ENCODE measurements at regions not wholly inside any gene's neighbourhood (a gene's known extent, or its start where the extent isn't known, plus 50 kb on each side); places are given as distances from the start of the nearest gene placed in this dataset.

- H3K9ac ChIP-seq (ENCODE audit: low read length), result no peak overlapping the region
- H3K27ac ChIP-seq (ENCODE audit: low read depth, low read length), result no peak overlapping the region
- no peaks in the 10 kb centered on the region for H3K4me1 ChIP-seq (ENCODE audit: control insufficient read depth, insufficient read depth, low read length)
- no peak overlapping the region for H3K4me3 ChIP-seq (ENCODE audit: low read length)
- no peaks in the 10 kb centered on the region for H3K36me3 ChIP-seq (ENCODE audit: control insufficient read depth, insufficient read depth, low read length)
- H3K27me3 ChIP-seq (ENCODE audit: control insufficient read depth, insufficient read depth, low read length), result no peaks in the 10 kb centered on the region
Observed at GRCh38 chr12:89980236-89980635, 271.6 kb upstream of the ATP2B1 start.

GRCh38 chr12:89977405-89978085 is 268.9 kb upstream of the ATP2B1 start:
- Histone ChIP-seq H3K36me3 (ENCODE audit: control insufficient read depth, insufficient read depth, low read length) (no peaks in the 10 kb centered on the region), H3K9ac (ENCODE audit: low read length) (no peak overlapping the region), H3K4me3 (ENCODE audit: low read length) (no peak overlapping the region), H3K4me1 (ENCODE audit: control insufficient read depth, insufficient read depth, low read length) (no peaks in the 10 kb centered on the region), H3K27ac (ENCODE audit: low read depth, low read length) (no peak overlapping the region), H3K27me3 (ENCODE audit: control insufficient read depth, insufficient read depth, low read length) (no peaks in the 10 kb centered on the region)

- no peak overlapping the region for H3K9ac ChIP-seq (ENCODE audit: low read length)
- H3K4me3 ChIP-seq (ENCODE audit: low read length), result no peak overlapping the region
Observed at GRCh38 chr12:89976866-89977265, 268.2 kb upstream of the ATP2B1 start.

GRCh38 chr12:89975574-89975973 is 266.9 kb upstream of the ATP2B1 start:
- Histone ChIP-seq H3K4me3 (ENCODE audit: low read length) (no peak overlapping the region), H3K27me3 (ENCODE audit: control insufficient read depth, insufficient read depth, low read length) (no peaks in the 10 kb centered on the region), H3K36me3 (ENCODE audit: control insufficient read depth, insufficient read depth, low read length) (no peaks in the 10 kb centered on the region), H3K9ac (ENCODE audit: low read length) (no peak overlapping the region), H3K4me1 (ENCODE audit: control insufficient read depth, insufficient read depth, low read length) (no peaks in the 10 kb centered on the region), H3K27ac (ENCODE audit: low read depth, low read length) (no peak overlapping the region)

More at GRCh38 chr12:89976866-89977265, 268.2 kb upstream of the ATP2B1 start:
- H3K36me3 ChIP-seq (ENCODE audit: control insufficient read depth, insufficient read depth, low read length), result no peaks in the 10 kb centered on the region
- H3K4me1 ChIP-seq (ENCODE audit: control insufficient read depth, insufficient read depth, low read length), result no peaks in the 10 kb centered on the region
- H3K27ac ChIP-seq (ENCODE audit: low read depth, low read length), result no peak overlapping the region
- no peaks in the 10 kb centered on the region for H3K27me3 ChIP-seq (ENCODE audit: control insufficient read depth, insufficient read depth, low read length)

GRCh38 chr12:89971880-89972279 is 263.2 kb upstream of the ATP2B1 start:
- Histone ChIP-seq H3K27me3 (ENCODE audit: control insufficient read depth, insufficient read depth, low read length) (no peaks in the 10 kb centered on the region), H3K36me3 (ENCODE audit: control insufficient read depth, insufficient read depth, low read length) (no peaks in the 10 kb centered on the region), H3K4me3 (ENCODE audit: low read length) (no peak overlapping the region), H3K27ac (ENCODE audit: low read depth, low read length) (no peak overlapping the region), H3K4me1 (ENCODE audit: control insufficient read depth, insufficient read depth, low read length) (no peaks in the 10 kb centered on the region), H3K9ac (ENCODE audit: low read length) (no peak overlapping the region)

GRCh38 chr12:89970722-89971121 is 262.1 kb upstream of the ATP2B1 start:
- H3K27ac ChIP-seq (ENCODE audit: low read depth, low read length), result no peak overlapping the region
- no peaks in the 10 kb centered on the region for H3K4me1 ChIP-seq (ENCODE audit: control insufficient read depth, insufficient read depth, low read length)
- H3K36me3 ChIP-seq (ENCODE audit: control insufficient read depth, insufficient read depth, low read length), result no peaks in the 10 kb centered on the region
- H3K27me3 ChIP-seq (ENCODE audit: control insufficient read depth, insufficient read depth, low read length), result no peaks in the 10 kb centered on the region
- no peak overlapping the region for H3K4me3 ChIP-seq (ENCODE audit: low read length)
- no peak overlapping the region for H3K9ac ChIP-seq (ENCODE audit: low read length)

- H3K27ac ChIP-seq (ENCODE audit: low read depth, low read length), result no peak overlapping the region
Observed at GRCh38 chr12:89969093-89969492, 260.5 kb upstream of the ATP2B1 start.

GRCh38 chr12:89968151-89968700 is 259.6 kb upstream of the ATP2B1 start:
- Histone ChIP-seq H3K36me3 (ENCODE audit: control insufficient read depth, insufficient read depth, low read length) (no peaks in the 10 kb centered on the region), H3K9ac (ENCODE audit: low read length) (no peak overlapping the region), H3K4me1 (ENCODE audit: control insufficient read depth, insufficient read depth, low read length) (no peaks in the 10 kb centered on the region), H3K27me3 (ENCODE audit: control insufficient read depth, insufficient read depth, low read length) (no peaks in the 10 kb centered on the region), H3K4me3 (ENCODE audit: low read length) (no peak overlapping the region), H3K27ac (ENCODE audit: low read depth, low read length) (no peak overlapping the region)

More at GRCh38 chr12:89969093-89969492, 260.5 kb upstream of the ATP2B1 start:
- H3K36me3 ChIP-seq (ENCODE audit: control insufficient read depth, insufficient read depth, low read length), result no peaks in the 10 kb centered on the region
- H3K27me3 ChIP-seq (ENCODE audit: control insufficient read depth, insufficient read depth, low read length), result no peaks in the 10 kb centered on the region
- H3K4me3 ChIP-seq (ENCODE audit: low read length), result no peak overlapping the region
- no peaks in the 10 kb centered on the region for H3K4me1 ChIP-seq (ENCODE audit: control insufficient read depth, insufficient read depth, low read length)
- H3K9ac ChIP-seq (ENCODE audit: low read length), result no peak overlapping the region

GRCh38 chr12:89966495-89967240 is 258.0 kb upstream of the ATP2B1 start:
- Histone ChIP-seq H3K9ac (ENCODE audit: low read length) (no peak overlapping the region), H3K27ac (ENCODE audit: low read depth, low read length) (no peak overlapping the region), H3K4me1 (ENCODE audit: control insufficient read depth, insufficient read depth, low read length) (no peaks in the 10 kb centered on the region), H3K36me3 (ENCODE audit: control insufficient read depth, insufficient read depth, low read length) (no peaks in the 10 kb centered on the region), H3K4me3 (ENCODE audit: low read length) (no peak overlapping the region), H3K27me3 (ENCODE audit: control insufficient read depth, insufficient read depth, low read length) (no peaks in the 10 kb centered on the region)

- Histone ChIP-seq H3K27ac (ENCODE audit: low read depth, low read length) (no peak overlapping the region), H3K9ac (ENCODE audit: low read length) (no peak overlapping the region), H3K27me3 (ENCODE audit: control insufficient read depth, insufficient read depth, low read length) (no peaks in the 10 kb centered on the region), H3K36me3 (ENCODE audit: control insufficient read depth, insufficient read depth, low read length) (no peaks in the 10 kb centered on the region), H3K4me3 (ENCODE audit: low read length) (no peak overlapping the region), H3K4me1 (ENCODE audit: control insufficient read depth, insufficient read depth, low read length) (no peaks in the 10 kb centered on the region)
Observed at GRCh38 chr12:89965993-89966392, 257.4 kb upstream of the ATP2B1 start.

GRCh38 chr12:89962648-89963047 is 254.0 kb upstream of the ATP2B1 start:
- H3K36me3 ChIP-seq (ENCODE audit: control insufficient read depth, insufficient read depth, low read length), result no peaks in the 10 kb centered on the region
- H3K27me3 ChIP-seq (ENCODE audit: control insufficient read depth, insufficient read depth, low read length), result no peaks in the 10 kb centered on the region
- H3K27ac ChIP-seq (ENCODE audit: low read depth, low read length), result no peak overlapping the region
- no peaks in the 10 kb centered on the region for H3K4me1 ChIP-seq (ENCODE audit: control insufficient read depth, insufficient read depth, low read length)
- no peak overlapping the region for H3K9ac ChIP-seq (ENCODE audit: low read length)
- no peak overlapping the region for H3K4me3 ChIP-seq (ENCODE audit: low read length)

- Histone ChIP-seq H3K27me3 (ENCODE audit: control insufficient read depth, insufficient read depth, low read length) (no peaks in the 10 kb centered on the region), H3K4me1 (ENCODE audit: control insufficient read depth, insufficient read depth, low read length) (no peaks in the 10 kb centered on the region), H3K36me3 (ENCODE audit: control insufficient read depth, insufficient read depth, low read length) (no peaks in the 10 kb centered on the region), H3K27ac (ENCODE audit: low read depth, low read length) (no peak overlapping the region), H3K4me3 (ENCODE audit: low read length) (no peak overlapping the region), H3K9ac (ENCODE audit: low read length) (no peak overlapping the region)
Observed at GRCh38 chr12:89960607-89961394, 252.2 kb upstream of the ATP2B1 start.
